ENCODE measurements at regions not wholly inside any gene's neighbourhood (a gene's known extent, or its start where the extent isn't known, plus 50 kb on each side); places are given as distances from the start of the nearest gene placed in this dataset.

GRCh38 chr12:131402781-131403396 lies 308.0 kb upstream of the SFSWAP start:
- TF ChIP-seq POLR2A (IDR thresholded peaks at IDR 0.05; ENCODE audit: low read depth, low read length), result no peak
- no peak for TF ChIP-seq USF2 (IDR thresholded peaks at IDR 0.05; ENCODE audit: low read depth, low read length)
- no peak for TF ChIP-seq CTCF (conservative IDR thresholded peaks at IDR 0.05; ENCODE audit: low read depth, low read length)
- TF ChIP-seq RCOR1 (IDR thresholded peaks at IDR 0.05; ENCODE audit: insufficient replicate concordance, low read length), result no peak
- TF ChIP-seq SMC3 (IDR thresholded peaks at IDR 0.05; ENCODE audit: low read depth, low read length), result no peak
- TF ChIP-seq FOS (IDR thresholded peaks at IDR 0.05; ENCODE audit: low read depth, low read length), result no peak
- TF ChIP-seq RAD21 (IDR thresholded peaks at IDR 0.05; ENCODE audit: low read length), result no peak
- no peak for TF ChIP-seq MAFK (IDR thresholded peaks at IDR 0.05; ENCODE audit: low read depth, low read length)
- TF ChIP-seq BHLHE40 (IDR thresholded peaks at IDR 0.05; ENCODE audit: low read depth, low read length), result no peak

Data from IMR-90 (cell line).